ENCODE measurements at regions not wholly inside any gene's neighbourhood (a gene's known extent, or its start where the extent isn't known, plus 50 kb on each side); places are given as distances from the start of the nearest gene placed in this dataset.

DNA sequence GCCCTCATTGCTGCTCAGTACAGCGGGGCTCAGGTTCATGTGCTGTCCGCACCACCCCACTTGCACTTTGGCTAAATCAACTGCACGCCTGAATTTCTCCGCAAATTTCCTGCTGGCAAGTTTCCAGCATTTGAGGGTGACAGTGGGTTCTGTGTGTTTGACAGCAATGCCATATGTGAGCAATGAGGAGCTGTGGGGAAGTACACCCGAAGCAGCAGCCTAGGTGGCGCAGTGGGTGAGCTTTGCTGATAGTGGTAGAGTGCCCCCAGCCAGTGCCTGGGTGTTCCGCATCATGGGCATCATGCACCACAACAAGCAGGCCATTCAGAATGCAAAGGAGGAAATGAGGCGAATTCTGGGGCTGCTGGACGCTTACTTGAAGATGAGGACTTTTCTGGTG lies 103.9 kb upstream of the POT1 start:
- TF ChIP-seq, protein P1, sequence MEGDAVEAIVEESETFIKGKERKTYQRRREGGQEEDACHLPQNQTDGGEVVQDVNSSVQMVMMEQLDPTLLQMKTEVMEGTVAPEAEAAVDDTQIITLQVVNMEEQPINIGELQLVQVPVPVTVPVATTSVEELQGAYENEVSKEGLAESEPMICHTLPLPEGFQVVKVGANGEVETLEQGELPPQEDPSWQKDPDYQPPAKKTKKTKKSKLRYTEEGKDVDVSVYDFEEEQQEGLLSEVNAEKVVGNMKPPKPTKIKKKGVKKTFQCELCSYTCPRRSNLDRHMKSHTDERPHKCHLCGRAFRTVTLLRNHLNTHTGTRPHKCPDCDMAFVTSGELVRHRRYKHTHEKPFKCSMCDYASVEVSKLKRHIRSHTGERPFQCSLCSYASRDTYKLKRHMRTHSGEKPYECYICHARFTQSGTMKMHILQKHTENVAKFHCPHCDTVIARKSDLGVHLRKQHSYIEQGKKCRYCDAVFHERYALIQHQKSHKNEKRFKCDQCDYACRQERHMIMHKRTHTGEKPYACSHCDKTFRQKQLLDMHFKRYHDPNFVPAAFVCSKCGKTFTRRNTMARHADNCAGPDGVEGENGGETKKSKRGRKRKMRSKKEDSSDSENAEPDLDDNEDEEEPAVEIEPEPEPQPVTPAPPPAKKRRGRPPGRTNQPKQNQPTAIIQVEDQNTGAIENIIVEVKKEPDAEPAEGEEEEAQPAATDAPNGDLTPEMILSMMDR (IDR thresholded peaks at IDR 0.05; ENCODE audit: low read length): peak; percentile 65
- no peak for TF ChIP-seq EZH2 (IDR thresholded peaks at IDR 0.05; ENCODE audit: borderline replicate concordance, low read length)

Data from OCI-LY1 (cell line).